Raji (cell line): ENCODE measurements at regions not wholly inside any gene's neighbourhood (a gene's known extent, or its start where the extent isn't known, plus 50 kb on each side); places are given as distances from the start of the nearest gene placed in this dataset.

Experiments used
- POLR2A ChIP-seq: IDR thresholded peaks from 2 replicates; pipeline ENCODE4 v1.6.1; 2011; ENCODE audit warnings: low read depth, low read length, control low read depth; ENCODE audit not compliant: insufficient read depth

GRCh38 chr22:47341464-47341863 is 579.0 kb downstream of the TBC1D22A start:
- no peak for TF ChIP-seq POLR2A

GRCh38 chr22:47340851-47341436 is 578.5 kb downstream of the TBC1D22A start:
- no peak for TF ChIP-seq POLR2A

- TF ChIP-seq POLR2A = no peak
These were observed 574.7 kb downstream of the TBC1D22A start for GRCh38 chr22:47337161-47337621.

GRCh38 chr22:47335958-47336357 is 573.5 kb downstream of the TBC1D22A start:
- no peak for TF ChIP-seq POLR2A

GRCh38 chr22:47335460-47335859 is 573.0 kb downstream of the TBC1D22A start:
- TF ChIP-seq POLR2A = no peak

GRCh38 chr22:47334601-47335000 is 572.2 kb downstream of the TBC1D22A start:
- no peak for TF ChIP-seq POLR2A

GRCh38 chr22:47333625-47334024 is 571.2 kb downstream of the TBC1D22A start:
- TF ChIP-seq POLR2A = no peak

GRCh38 chr22:47332246-47332980 is 570.0 kb downstream of the TBC1D22A start:
- TF ChIP-seq POLR2A = no peak

GRCh38 chr22:47331750-47332149 is 569.3 kb downstream of the TBC1D22A start:
- no peak for TF ChIP-seq POLR2A

GRCh38 chr22:47329727-47330650 is 567.5 kb downstream of the TBC1D22A start:
- no peak for TF ChIP-seq POLR2A

- TF ChIP-seq POLR2A = no peak
These were observed 566.2 kb downstream of the TBC1D22A start for GRCh38 chr22:47328550-47329243.

GRCh38 chr22:47327241-47327640 is 564.8 kb downstream of the TBC1D22A start:
- no peak for TF ChIP-seq POLR2A

- TF ChIP-seq POLR2A = no peak
These were observed 562.8 kb downstream of the TBC1D22A start for GRCh38 chr22:47325249-47325648.

GRCh38 chr22:47324435-47324990 is 562.1 kb downstream of the TBC1D22A start:
- no peak for TF ChIP-seq POLR2A

GRCh38 chr22:47323518-47323917 is 561.1 kb downstream of the TBC1D22A start:
- no peak for TF ChIP-seq POLR2A
